Neural cell (in vitro differentiated cells): ENCODE measurements at regions not wholly inside any gene's neighbourhood (a gene's known extent, or its start where the extent isn't known, plus 50 kb on each side); places are given as distances from the start of the nearest gene placed in this dataset.

Experiments used
- H2AFZ ChIP-seq: fragments of 200-600, 300-800 bp; sonication (generic), shearing (Covaris generic); 2 replicates; pipeline ENCODE4 v1.6.0; 2014; ENCODE audit warnings: low read depth, mild to moderate bottlenecking, antibody characterized with exemption, low read length, moderate library complexity
- H3F3A ChIP-seq: fragments of 200-600 bp; shearing (Covaris generic); 2 replicates; pipeline ENCODE4 v1.6.1; 2016; ENCODE audit warnings: mild to moderate bottlenecking, moderate library complexity, mixed read lengths, antibody characterized with exemption, low read length; ENCODE audit not compliant: insufficient read depth, poor library complexity, severe bottlenecking
- H3K27ac ChIP-seq: fragments of 200-600, 300-800 bp; sonication (generic), shearing (Covaris generic); 2 replicates; pipeline ENCODE4 v1.5.1; 2014; ENCODE audit warnings: mild to moderate bottlenecking, low read length, moderate library complexity
- H3K27me3 ChIP-seq: fragments of 300-800, 200-600 bp; sonication (generic), shearing (Covaris generic); 2 replicates; pipeline ENCODE4 v1.6.0; 2014; ENCODE audit warnings: mild to moderate bottlenecking, low read depth, low read length, moderate library complexity; ENCODE audit not compliant: insufficient read depth
- H3K36me3 ChIP-seq: fragments of 300-800, 200-600 bp; sonication (generic), shearing (Covaris generic); 2 replicates; pipeline ENCODE4 v1.5.1; 2014; ENCODE audit warnings: mild to moderate bottlenecking, antibody characterized with exemption, low read length, moderate library complexity; ENCODE audit not compliant: insufficient read depth
- H3K4me2 ChIP-seq: fragments of 300-800, 200-600 bp; sonication (generic), shearing (Covaris generic); 2 replicates; pipeline ENCODE4 v1.6.0; 2014; ENCODE audit warnings: mild to moderate bottlenecking, low read length
- H3K4me3 ChIP-seq: fragments of 300-800, 200-600 bp; sonication (generic), shearing (Covaris generic); 2 replicates; pipeline ENCODE4 v1.5.1; 2014; ENCODE audit warnings: mild to moderate bottlenecking, low read length, moderate library complexity
- H3K79me2 ChIP-seq: fragments of 200-600 bp; shearing (Covaris generic); replicated peaks from 2 replicates; pipeline ENCODE4 v1.6.0; 2014; ENCODE audit warnings: mild to moderate bottlenecking, low read length, moderate library complexity; ENCODE audit not compliant: insufficient read depth
- H3K9ac ChIP-seq: fragments of 300-800, 200-600 bp; sonication (generic), shearing (Covaris generic); 2 replicates; pipeline ENCODE4 v1.6.1; 2016; ENCODE audit warnings: mild to moderate bottlenecking, low read length, mixed read lengths
- H3K9me2 ChIP-seq: fragments of 200-600 bp; shearing (Covaris generic); 2 replicates; pipeline ENCODE4 v1.6.1; 2016; ENCODE audit warnings: mild to moderate bottlenecking, low read length, mixed read lengths; ENCODE audit not compliant: insufficient read depth
- H3K9me3 ChIP-seq: fragments of 200-600, 300-800 bp; sonication (generic), shearing (Covaris generic); 2 replicates; pipeline ENCODE4 v1.6.1; 2016; ENCODE audit warnings: mild to moderate bottlenecking, mixed run types, low read length, moderate library complexity, mixed read lengths
- H4K20me1 ChIP-seq: fragments of 200-600 bp; shearing (Covaris generic); 2 replicates; pipeline ENCODE4 v1.6.1; 2016; ENCODE audit warnings: mild to moderate bottlenecking, mixed run types; ENCODE audit not compliant: insufficient read depth
- EP300 ChIP-seq: fragments of 450-650 bp; conservative IDR thresholded peaks from 2 replicates; pipeline ENCODE4 v1.6.1; 2014; ENCODE audit warnings: antibody characterized with exemption, mild to moderate bottlenecking, moderate library complexity; ENCODE audit not compliant: poor library complexity, severe bottlenecking
- EZH2 ChIP-seq: fragments of 200-600, 300-800 bp; shearing (Covaris generic), sonication (generic); IDR thresholded peaks from 2 replicates; pipeline ENCODE4 v1.6.1; 2014; ENCODE audit warnings: antibody characterized with exemption, low read length, borderline replicate concordance, mild to moderate bottlenecking; ENCODE audit not compliant: insufficient read depth, poor library complexity, severe bottlenecking
- MXI1 ChIP-seq: fragments of 450-650 bp; conservative IDR thresholded peaks from 2 replicates; pipeline ENCODE4 v1.6.1; 2014; ENCODE audit warnings: antibody characterized with exemption, mild to moderate bottlenecking; ENCODE audit not compliant: poor library complexity, severe bottlenecking
- POLR2AphosphoS5 ChIP-seq: IDR thresholded peaks from 2 replicates; pipeline ENCODE4 v1.6.1; 2012
- RAD21 ChIP-seq: fragments of 450-650 bp; conservative IDR thresholded peaks from 2 replicates; pipeline ENCODE4 v1.6.1; 2014; ENCODE audit warnings: antibody characterized with exemption, mild to moderate bottlenecking, moderate library complexity
- SMC3 ChIP-seq: fragments of 450-650 bp; conservative IDR thresholded peaks from 2 replicates; pipeline ENCODE4 v1.6.1; 2014; ENCODE audit warnings: antibody characterized with exemption, mild to moderate bottlenecking, moderate library complexity; ENCODE audit not compliant: poor library complexity
- TAF1 ChIP-seq: IDR thresholded peaks from 2 replicates; pipeline ENCODE4 v1.6.1; 2012; ENCODE audit warnings: low read depth
- TF ChIP-seq, protein P1 (sequence below): fragments of 450-650 bp; IDR thresholded peaks from 2 replicates; pipeline ENCODE4 v1.5.1; 2014; ENCODE audit warnings: antibody characterized with exemption, mild to moderate bottlenecking, moderate library complexity; ENCODE audit not compliant: poor library complexity, severe bottlenecking

DNA sequence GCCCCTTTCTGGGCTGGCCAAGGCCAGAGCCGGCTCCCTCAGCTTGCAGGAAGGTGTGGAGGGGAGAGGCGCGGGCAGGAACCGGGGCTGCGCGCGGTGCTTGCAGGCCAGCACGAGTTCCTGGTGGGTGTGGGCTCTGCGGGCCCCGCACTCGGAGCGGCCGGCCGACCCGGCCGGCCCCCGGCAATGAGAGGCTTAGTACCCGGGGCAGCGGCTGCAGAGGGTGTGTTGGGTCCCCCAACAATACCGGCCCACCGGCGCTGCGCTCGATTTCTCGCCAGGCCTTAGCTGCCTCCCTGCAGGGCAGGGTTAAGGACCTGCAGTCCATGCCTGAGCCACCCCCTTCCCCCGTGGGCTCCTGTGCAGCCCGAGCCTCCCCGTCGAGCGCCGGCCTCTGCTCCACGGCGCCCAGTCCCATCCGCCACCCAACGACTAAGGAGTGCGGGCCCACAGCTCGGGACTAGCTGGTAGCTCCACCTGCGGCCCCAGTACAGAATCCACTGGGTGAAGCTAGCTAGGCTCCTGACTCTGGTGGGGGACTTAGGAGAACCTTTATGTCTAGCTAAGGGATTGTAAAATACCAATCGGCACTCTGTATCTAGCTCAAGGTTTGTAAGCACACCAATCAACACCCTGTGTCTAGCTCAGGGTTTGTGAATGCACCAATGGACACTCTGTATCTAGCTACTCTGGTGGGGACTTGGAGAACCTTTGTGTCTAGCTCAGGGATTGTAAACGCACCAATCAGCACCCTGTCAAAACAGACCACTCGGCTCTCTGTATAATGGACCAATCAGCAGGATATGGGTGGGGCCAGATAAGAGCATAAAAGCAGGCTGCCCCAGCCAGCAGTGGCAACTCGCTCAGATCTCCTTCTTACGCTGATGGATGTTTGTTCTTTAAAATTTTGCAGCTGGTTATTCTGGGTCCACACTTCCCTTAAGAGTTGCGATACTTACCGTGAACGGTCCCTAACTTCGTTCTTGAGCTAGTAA lies 167.4 kb upstream of the RREB1 start:
- Histone ChIP-seq H3K9me2 (no peaks in the 10 kb centered on the region), H3K9me3 (no peaks in the 10 kb centered on the region), H3K9ac (no peak overlapping the region), H3F3A (no peaks in the 10 kb centered on the region), H3K36me3 (no peaks in the 10 kb centered on the region), H3K79me2 (no peaks in the 10 kb centered on the region), H4K20me1 (no peaks in the 10 kb centered on the region), H3K4me3 (no peak overlapping the region), H3K27me3 (no peaks in the 10 kb centered on the region), H2AFZ (no peak overlapping the region), H3K27ac (no peak overlapping the region), H3K4me2 (no peak overlapping the region)
- TF ChIP-seq TAF1 (no peak), RAD21 (no peak), MXI1 (no peak), EP300 (no peak), SMC3 (no peak), POLR2AphosphoS5 (no peak)
- TF ChIP-seq, protein P1, sequence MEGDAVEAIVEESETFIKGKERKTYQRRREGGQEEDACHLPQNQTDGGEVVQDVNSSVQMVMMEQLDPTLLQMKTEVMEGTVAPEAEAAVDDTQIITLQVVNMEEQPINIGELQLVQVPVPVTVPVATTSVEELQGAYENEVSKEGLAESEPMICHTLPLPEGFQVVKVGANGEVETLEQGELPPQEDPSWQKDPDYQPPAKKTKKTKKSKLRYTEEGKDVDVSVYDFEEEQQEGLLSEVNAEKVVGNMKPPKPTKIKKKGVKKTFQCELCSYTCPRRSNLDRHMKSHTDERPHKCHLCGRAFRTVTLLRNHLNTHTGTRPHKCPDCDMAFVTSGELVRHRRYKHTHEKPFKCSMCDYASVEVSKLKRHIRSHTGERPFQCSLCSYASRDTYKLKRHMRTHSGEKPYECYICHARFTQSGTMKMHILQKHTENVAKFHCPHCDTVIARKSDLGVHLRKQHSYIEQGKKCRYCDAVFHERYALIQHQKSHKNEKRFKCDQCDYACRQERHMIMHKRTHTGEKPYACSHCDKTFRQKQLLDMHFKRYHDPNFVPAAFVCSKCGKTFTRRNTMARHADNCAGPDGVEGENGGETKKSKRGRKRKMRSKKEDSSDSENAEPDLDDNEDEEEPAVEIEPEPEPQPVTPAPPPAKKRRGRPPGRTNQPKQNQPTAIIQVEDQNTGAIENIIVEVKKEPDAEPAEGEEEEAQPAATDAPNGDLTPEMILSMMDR, result no peak

DNA sequence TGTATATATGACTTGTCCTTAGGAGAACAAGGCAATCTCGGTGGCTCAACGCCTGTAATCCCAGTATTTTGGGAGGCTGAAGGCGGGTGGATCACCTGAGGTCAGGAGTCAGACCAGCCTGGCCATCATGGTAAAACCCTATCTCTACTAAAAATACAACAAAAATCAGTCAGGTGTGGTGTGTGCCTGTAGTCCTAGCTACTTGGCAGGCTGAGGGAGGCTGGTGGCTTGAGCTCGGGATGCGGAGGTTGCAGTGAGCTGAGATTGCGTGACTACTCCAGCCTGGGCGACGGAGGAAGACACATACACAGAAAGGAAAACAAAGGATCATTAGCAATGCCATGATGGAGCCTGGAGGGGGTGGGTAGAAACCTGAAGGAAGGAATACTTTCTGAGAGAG lies 166.6 kb upstream of the RREB1 start:
- no peak overlapping the region for H3K27ac ChIP-seq
- no peaks in the 10 kb centered on the region for H3K79me2 ChIP-seq
- no peaks in the 10 kb centered on the region for H3K27me3 ChIP-seq
- H3K36me3 ChIP-seq, result no peaks in the 10 kb centered on the region
- H3K9me3 ChIP-seq, result no peaks in the 10 kb centered on the region
- H3K4me2 ChIP-seq, result no peak overlapping the region
- H3K4me3 ChIP-seq, result no peak overlapping the region
- H3F3A ChIP-seq, result no peaks in the 10 kb centered on the region
- TF ChIP-seq TAF1 (no peak), EZH2 (no peak)
- no peak overlapping the region for H3K9ac ChIP-seq
- no peak overlapping the region for H2AFZ ChIP-seq
- no peaks in the 10 kb centered on the region for H3K9me2 ChIP-seq
- no peaks in the 10 kb centered on the region for H4K20me1 ChIP-seq

DNA sequence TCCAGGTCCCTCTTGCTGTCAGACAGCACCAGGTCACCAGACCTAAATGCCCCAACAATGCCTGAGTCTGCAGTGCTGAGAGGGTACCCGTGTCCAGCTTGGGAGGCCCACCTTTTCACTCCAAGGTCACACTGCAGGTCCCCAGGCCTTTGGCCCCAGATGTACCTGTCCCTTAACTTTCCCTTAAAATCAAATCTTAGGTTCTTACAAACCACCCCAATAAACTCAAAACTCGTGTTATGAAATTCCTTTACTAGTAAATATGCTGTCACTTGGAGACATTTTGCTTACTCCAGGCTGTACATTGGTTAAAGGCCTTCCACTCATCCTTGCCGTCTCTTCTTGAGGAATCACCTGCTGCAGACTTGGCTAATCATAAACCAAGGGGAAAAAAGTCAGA lies 165.7 kb upstream of the RREB1 start:
- Histone ChIP-seq H3K9me3 (no peaks in the 10 kb centered on the region), H3K9ac (no peak overlapping the region), H3K27ac (no peak overlapping the region), H3K27me3 (no peaks in the 10 kb centered on the region), H3K4me3 (no peak overlapping the region), H2AFZ (no peak overlapping the region), H3F3A (no peaks in the 10 kb centered on the region), H3K9me2 (no peaks in the 10 kb centered on the region), H3K4me2 (no peak overlapping the region), H4K20me1 (no peaks in the 10 kb centered on the region), H3K79me2 (no peaks in the 10 kb centered on the region), H3K36me3 (no peaks in the 10 kb centered on the region)
- no peak for TF ChIP-seq RAD21
- TF ChIP-seq POLR2AphosphoS5, result no peak
